ENCODE measurements at regions not wholly inside any gene's neighbourhood (a gene's known extent, or its start where the extent isn't known, plus 50 kb on each side); places are given as distances from the start of the nearest gene placed in this dataset.

GRCh38 chr5:18072600-18072999 is 438.3 kb downstream of the TAF11L14 start:
- no peak for ATAC-seq
- no peak for DNase-seq
- Histone ChIP-seq H3K27ac (no peak overlapping the region), H3K36me3 (no peaks in the 10 kb centered on the region), H3K9me3 (no peaks in the 10 kb centered on the region), H3K27me3 (no peaks in the 10 kb centered on the region), H3K4me1 (no peaks in the 10 kb centered on the region), H3K4me3 (no peak overlapping the region)
- no peak for FAIRE-seq
- no peak for TF ChIP-seq CTCF (IDR thresholded peaks at IDR 0.05)
- WGBS, 2 donors, result 52 to 65% methylated on average over 2 of the region's 2 CpGs
- intact Hi-C loops (cut with DNase I), result no loop called here

GRCh38 chr5:18074961-18075360 is 440.7 kb downstream of the TAF11L14 start:
- DNase-seq (no peak), FAIRE-seq (no peak), ATAC-seq (no peak)
- Histone ChIP-seq H3K4me1 (no peaks in the 10 kb centered on the region), H3K4me3 (no peak overlapping the region), H3K27me3 (no peaks in the 10 kb centered on the region), H3K9me3 (no peaks in the 10 kb centered on the region), H3K36me3 (no peaks in the 10 kb centered on the region), H3K27ac (no peak overlapping the region)
- 37 to 60% methylated on average over 3 of the region's 3 CpGs for WGBS, 2 donors
- TF ChIP-seq CTCF (IDR thresholded peaks at IDR 0.05), result no peak
- intact Hi-C loops (cut with DNase I), result no loop called here

GRCh38 chr5:18078157-18078556 is 443.9 kb downstream of the TAF11L14 start:
- no peak for FAIRE-seq
- Histone ChIP-seq H3K4me1 (no peaks in the 10 kb centered on the region), H3K27ac (no peak overlapping the region), H3K27me3 (no peaks in the 10 kb centered on the region), H3K4me3 (no peak overlapping the region), H3K9me3 (no peaks in the 10 kb centered on the region), H3K36me3 (no peaks in the 10 kb centered on the region)
- ATAC-seq, result no peak
- no peak for TF ChIP-seq CTCF (IDR thresholded peaks at IDR 0.05)
- no peak for DNase-seq
- intact Hi-C loops (cut with DNase I), result no loop called here

GRCh38 chr5:18079831-18080230 is 445.6 kb downstream of the TAF11L14 start:
- DNase-seq (no peak), ATAC-seq (no peak), FAIRE-seq (no peak)
- no peaks in the 10 kb centered on the region for H3K36me3 ChIP-seq
- intact Hi-C loops (cut with DNase I), result no loop called here
- no peak overlapping the region for H3K4me3 ChIP-seq
- no peak overlapping the region for H3K27ac ChIP-seq
- no peaks in the 10 kb centered on the region for H3K4me1 ChIP-seq
- no peaks in the 10 kb centered on the region for H3K27me3 ChIP-seq
- no peak for TF ChIP-seq CTCF (IDR thresholded peaks at IDR 0.05)
- WGBS, 2 donors, result 75 to 76% methylated on average over 3 of the region's 3 CpGs
- H3K9me3 ChIP-seq, result no peaks in the 10 kb centered on the region

GRCh38 chr5:18088020-18088579 is 453.8 kb downstream of the TAF11L14 start:
- no peaks in the 10 kb centered on the region for H3K4me1 ChIP-seq
- intact Hi-C loops (cut with DNase I), result no loop called here
- H3K4me3 ChIP-seq, result no peak overlapping the region
- no peak for ATAC-seq
- no peak overlapping the region for H3K27ac ChIP-seq
- FAIRE-seq, result no peak
- 54 to 58% methylated on average over 9 of the region's 9 CpGs for WGBS, 2 donors
- no peaks in the 10 kb centered on the region for H3K36me3 ChIP-seq
- no peaks in the 10 kb centered on the region for H3K9me3 ChIP-seq
- DNase-seq, result no peak
- TF ChIP-seq CTCF (IDR thresholded peaks at IDR 0.05), result no peak
- no peaks in the 10 kb centered on the region for H3K27me3 ChIP-seq
